ENCODE measurements at regions not wholly inside any gene's neighbourhood (a gene's known extent, or its start where the extent isn't known, plus 50 kb on each side); places are given as distances from the start of the nearest gene placed in this dataset.

- no peak for TF ChIP-seq CTCF (IDR thresholded peaks at IDR 0.05)
- no peak for TF ChIP-seq ZFX (IDR thresholded peaks at IDR 0.05; ENCODE audit: borderline replicate concordance)
- no peak overlapping the region for H3K27ac ChIP-seq
Observed at GRCh38 chr2:149747456-149747855, 159.9 kb upstream of the MMADHC start.

GRCh38 chr2:149745396-149746230 is 158.0 kb upstream of the MMADHC start:
- no peak for TF ChIP-seq CTCF (IDR thresholded peaks at IDR 0.05)
- no peak overlapping the region for H3K27ac ChIP-seq

GRCh38 chr2:149744865-149745264 is 157.3 kb upstream of the MMADHC start:
- TF ChIP-seq CTCF (IDR thresholded peaks at IDR 0.05) (no peak), ZFX (IDR thresholded peaks at IDR 0.05; ENCODE audit: borderline replicate concordance) (no peak)
- H3K27ac ChIP-seq = no peak overlapping the region

GRCh38 chr2:149743842-149744448 is 156.4 kb upstream of the MMADHC start:
- no peak overlapping the region for H3K27ac ChIP-seq
- TF ChIP-seq CTCF (IDR thresholded peaks at IDR 0.05) = no peak
- TF ChIP-seq ZFX (IDR thresholded peaks at IDR 0.05; ENCODE audit: borderline replicate concordance) = no peak

GRCh38 chr2:149741646-149742045 is 154.1 kb upstream of the MMADHC start:
- H3K27ac ChIP-seq = no peak overlapping the region
- TF ChIP-seq CTCF (IDR thresholded peaks at IDR 0.05) (no peak), ZFX (IDR thresholded peaks at IDR 0.05; ENCODE audit: borderline replicate concordance) (no peak)

GRCh38 chr2:149740490-149740889 is 152.9 kb upstream of the MMADHC start:
- H3K27ac ChIP-seq = no peak overlapping the region
- TF ChIP-seq ZFX (IDR thresholded peaks at IDR 0.05; ENCODE audit: borderline replicate concordance) (no peak), CTCF (IDR thresholded peaks at IDR 0.05) (no peak)

GRCh38 chr2:149739883-149740265 is 152.3 kb upstream of the MMADHC start:
- no peak overlapping the region for H3K27ac ChIP-seq
- no peak for TF ChIP-seq ZFX (IDR thresholded peaks at IDR 0.05; ENCODE audit: borderline replicate concordance)
- no peak for TF ChIP-seq CTCF (IDR thresholded peaks at IDR 0.05)
